Activated naive CD8-positive, alpha-beta T cell treated with anti-CD3 and anti-CD28 coated beads, Interleukin-2, amount 50 U/mL, for 24 hours (primary cell): ENCODE measurements at regions not wholly inside any gene's neighbourhood (a gene's known extent, or its start where the extent isn't known, plus 50 kb on each side); places are given as distances from the start of the nearest gene placed in this dataset.

Experiments used
- ATAC-seq: fragments of 150-1000 bp; cut with Tn5 transposase; one replicate; pipeline ENCODE4 v1.10.0; 2021
- DNase-seq: peaks from one replicate; pipeline ENCODE4 v3.0.0; 2021
- H3K27ac Mint-ChIP-seq: one replicate; pipeline ENCODE4 v1.8.0; 2021; ENCODE audit warnings: mild to moderate bottlenecking, mixed read lengths
- H3K27me3 Mint-ChIP-seq: one replicate; pipeline ENCODE4 v1.8.0; 2021; ENCODE audit warnings: mixed read lengths
- H3K36me3 Mint-ChIP-seq: one replicate; pipeline ENCODE4 v1.8.0; 2021; ENCODE audit warnings: low read depth, mixed read lengths
- H3K4me1 Mint-ChIP-seq: one replicate; pipeline ENCODE4 v1.8.0; 2021; ENCODE audit warnings: mixed read lengths
- H3K4me3 Mint-ChIP-seq: one replicate; pipeline ENCODE4 v1.8.0; 2021; ENCODE audit warnings: mild to moderate bottlenecking, moderate library complexity, mixed read lengths
- H3K9me3 Mint-ChIP-seq: one replicate; pipeline ENCODE4 v1.8.0; 2021; ENCODE audit warnings: mixed read lengths

GRCh38 chr2:188117706-188118105 lies 174.0 kb upstream of the GULP1 start:
- no peak overlapping the region for H3K4me3 Mint-ChIP-seq

GRCh38 chr2:188118431-188118830 lies 173.2 kb upstream of the GULP1 start:
- H3K27me3 Mint-ChIP-seq, result no peaks in the 10 kb centered on the region
- H3K36me3 Mint-ChIP-seq, result peaks cover 1% of the 10 kb centered on the region
- H3K27ac Mint-ChIP-seq, result no peak overlapping the region
- H3K4me1 Mint-ChIP-seq, result no peaks in the 10 kb centered on the region
- H3K4me3 Mint-ChIP-seq, result no peak overlapping the region
- no peak for ATAC-seq
- no peak for DNase-seq
- peaks cover 3% of the 10 kb centered on the region for H3K9me3 Mint-ChIP-seq

More at GRCh38 chr2:188117706-188118105, 174.0 kb upstream of the GULP1 start:
- ATAC-seq, result no peak
- no peaks in the 10 kb centered on the region for H3K4me1 Mint-ChIP-seq
- peaks cover 3% of the 10 kb centered on the region for H3K9me3 Mint-ChIP-seq
- DNase-seq, result no peak
- H3K27ac Mint-ChIP-seq, result no peak overlapping the region
- H3K36me3 Mint-ChIP-seq, result peaks cover 1% of the 10 kb centered on the region
- no peaks in the 10 kb centered on the region for H3K27me3 Mint-ChIP-seq

- ATAC-seq, result no peak
- Mint-ChIP-seq H3K9me3 (peaks cover 3% of the 10 kb centered on the region), H3K4me1 (no peaks in the 10 kb centered on the region), H3K4me3 (no peak overlapping the region), H3K27me3 (no peaks in the 10 kb centered on the region), H3K36me3 (peaks cover 1% of the 10 kb centered on the region), H3K27ac (no peak overlapping the region)
- DNase-seq, result no peak
Measured at GRCh38 chr2:188119112-188119838, 172.4 kb upstream of the GULP1 start.

GRCh38 chr2:188122985-188123384 lies 168.7 kb upstream of the GULP1 start:
- Mint-ChIP-seq H3K9me3 (peaks cover 3% of the 10 kb centered on the region), H3K4me1 (no peaks in the 10 kb centered on the region), H3K27me3 (no peaks in the 10 kb centered on the region), H3K4me3 (no peak overlapping the region), H3K27ac (no peak overlapping the region), H3K36me3 (peaks cover 1% of the 10 kb centered on the region)
- ATAC-seq (no peak), DNase-seq (no peak)

GRCh38 chr2:188129677-188130076 lies 162.0 kb upstream of the GULP1 start:
- Mint-ChIP-seq H3K27me3 (no peaks in the 10 kb centered on the region), H3K27ac (no peak overlapping the region), H3K4me1 (no peaks in the 10 kb centered on the region), H3K4me3 (no peak overlapping the region), H3K36me3 (no peaks in the 10 kb centered on the region), H3K9me3 (peaks cover 5% of the 10 kb centered on the region)
- ATAC-seq, result no peak
- DNase-seq, result no peak

DNA sequence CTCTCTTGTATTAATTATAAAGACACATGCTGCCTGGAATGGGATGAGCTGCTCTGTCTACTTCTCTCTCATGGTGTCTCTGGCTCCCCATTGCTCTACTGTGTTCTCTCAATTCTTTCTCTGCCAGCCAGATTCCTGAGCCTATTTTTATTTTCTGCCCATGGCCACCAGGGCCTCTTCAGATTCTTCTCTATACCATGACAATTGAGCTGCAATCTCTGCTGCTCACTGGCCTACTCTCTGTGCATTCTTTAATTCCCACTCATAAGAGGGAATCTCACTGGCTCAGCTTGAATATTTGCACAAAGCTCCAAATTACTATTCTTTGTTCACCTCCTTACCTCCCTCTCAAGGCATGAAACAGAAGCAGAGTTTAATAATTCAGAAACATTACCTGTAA lies 161.4 kb upstream of the GULP1 start:
- Mint-ChIP-seq H3K9me3 (peaks cover 5% of the 10 kb centered on the region), H3K4me3 (no peak overlapping the region), H3K27ac (no peak overlapping the region), H3K4me1 (no peaks in the 10 kb centered on the region), H3K27me3 (no peaks in the 10 kb centered on the region), H3K36me3 (no peaks in the 10 kb centered on the region)
- ATAC-seq, result no peak
- no peak for DNase-seq

- Mint-ChIP-seq H3K27me3 (no peaks in the 10 kb centered on the region), H3K27ac (no peak overlapping the region), H3K36me3 (no peaks in the 10 kb centered on the region), H3K4me3 (no peak overlapping the region), H3K4me1 (no peaks in the 10 kb centered on the region), H3K9me3 (peaks cover 5% of the 10 kb centered on the region)
- no peak for DNase-seq
- ATAC-seq, result no peak
Measured at GRCh38 chr2:188131281-188131680, 160.4 kb upstream of the GULP1 start.

- Mint-ChIP-seq H3K27ac (no peak overlapping the region), H3K4me1 (no peaks in the 10 kb centered on the region), H3K4me3 (no peak overlapping the region), H3K36me3 (no peaks in the 10 kb centered on the region), H3K9me3 (peaks cover 5% of the 10 kb centered on the region), H3K27me3 (no peaks in the 10 kb centered on the region)
- DNase-seq, result no peak
- ATAC-seq, result no peak
Measured at GRCh38 chr2:188132385-188132784, 159.3 kb upstream of the GULP1 start.

DNA sequence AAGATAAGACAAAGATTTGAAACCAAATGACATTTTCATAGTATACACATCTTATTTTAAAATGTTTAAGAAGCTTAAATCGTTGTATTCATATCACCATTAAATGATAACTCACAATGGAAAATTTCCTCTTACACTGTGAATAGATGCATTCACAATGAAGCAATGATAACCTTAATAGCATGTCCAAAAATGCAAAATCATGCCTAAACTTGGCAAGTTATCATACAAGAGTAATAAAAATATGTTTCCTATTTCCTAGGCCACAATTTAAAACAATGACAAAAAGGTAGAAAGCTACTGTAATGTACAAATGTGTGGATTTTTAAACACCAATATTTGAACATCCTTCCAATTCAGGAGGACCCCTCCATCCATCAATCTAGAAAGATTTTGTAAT lies 157.4 kb upstream of the GULP1 start:
- no peak for DNase-seq
- no peak overlapping the region for H3K4me3 Mint-ChIP-seq
- no peaks in the 10 kb centered on the region for H3K27me3 Mint-ChIP-seq
- no peaks in the 10 kb centered on the region for H3K4me1 Mint-ChIP-seq
- ATAC-seq, result no peak
- H3K36me3 Mint-ChIP-seq, result no peaks in the 10 kb centered on the region
- H3K27ac Mint-ChIP-seq, result no peak overlapping the region
- H3K9me3 Mint-ChIP-seq, result peaks cover 5% of the 10 kb centered on the region

DNA sequence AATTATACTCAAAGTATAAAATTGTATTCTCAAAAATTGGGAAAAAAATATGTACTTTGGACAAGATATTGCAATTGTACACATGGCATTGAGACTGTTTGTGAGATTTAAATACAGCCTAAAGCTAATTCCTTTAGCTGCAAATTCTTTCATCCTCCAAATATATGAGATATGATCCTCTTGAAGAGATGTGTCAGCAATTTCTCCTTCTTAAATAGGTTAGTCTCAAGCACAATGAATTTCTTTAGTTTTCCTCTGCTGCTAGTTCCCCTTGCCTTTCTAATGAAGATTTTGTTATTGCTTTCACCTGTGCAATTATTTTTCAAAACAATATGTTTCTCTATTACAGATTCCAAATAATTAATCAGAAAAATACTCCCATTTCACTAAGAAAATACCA lies 153.4 kb upstream of the GULP1 start:
- H3K4me3 Mint-ChIP-seq, result no peak overlapping the region

DNA sequence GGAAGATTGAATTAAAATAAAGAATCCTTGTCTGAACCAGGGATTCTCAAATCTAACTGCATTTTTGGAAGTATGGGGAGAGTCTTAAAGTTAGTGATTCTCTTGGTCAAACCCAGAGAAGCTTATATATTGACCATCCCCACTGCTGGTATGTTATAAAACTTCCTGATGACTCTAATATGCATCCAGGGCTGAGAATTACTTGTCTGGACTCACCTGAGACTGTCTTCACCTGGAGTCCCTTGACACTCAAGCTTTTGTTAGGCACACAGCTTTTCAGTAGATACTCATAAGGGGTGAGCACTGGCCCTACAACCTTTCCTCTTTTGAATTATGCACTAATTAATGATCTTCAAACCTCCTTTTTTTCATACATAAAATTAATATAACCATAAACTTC lies 149.6 kb upstream of the GULP1 start:
- ATAC-seq (no peak), DNase-seq (no peak)
- peaks cover 5% of the 10 kb centered on the region for H3K9me3 Mint-ChIP-seq
- H3K27me3 Mint-ChIP-seq, result peaks cover 2% of the 10 kb centered on the region
- H3K27ac Mint-ChIP-seq, result no peak overlapping the region
- no peak overlapping the region for H3K4me3 Mint-ChIP-seq
- H3K36me3 Mint-ChIP-seq, result no peaks in the 10 kb centered on the region
- H3K4me1 Mint-ChIP-seq, result no peaks in the 10 kb centered on the region

More for the DNA sequence above, 153.4 kb upstream of the GULP1 start:
- DNase-seq, result no peak
- Mint-ChIP-seq H3K36me3 (no peaks in the 10 kb centered on the region), H3K27me3 (peaks cover 2% of the 10 kb centered on the region), H3K4me1 (no peaks in the 10 kb centered on the region), H3K9me3 (peaks cover 4% of the 10 kb centered on the region), H3K27ac (no peak overlapping the region)
- ATAC-seq, result no peak

DNA sequence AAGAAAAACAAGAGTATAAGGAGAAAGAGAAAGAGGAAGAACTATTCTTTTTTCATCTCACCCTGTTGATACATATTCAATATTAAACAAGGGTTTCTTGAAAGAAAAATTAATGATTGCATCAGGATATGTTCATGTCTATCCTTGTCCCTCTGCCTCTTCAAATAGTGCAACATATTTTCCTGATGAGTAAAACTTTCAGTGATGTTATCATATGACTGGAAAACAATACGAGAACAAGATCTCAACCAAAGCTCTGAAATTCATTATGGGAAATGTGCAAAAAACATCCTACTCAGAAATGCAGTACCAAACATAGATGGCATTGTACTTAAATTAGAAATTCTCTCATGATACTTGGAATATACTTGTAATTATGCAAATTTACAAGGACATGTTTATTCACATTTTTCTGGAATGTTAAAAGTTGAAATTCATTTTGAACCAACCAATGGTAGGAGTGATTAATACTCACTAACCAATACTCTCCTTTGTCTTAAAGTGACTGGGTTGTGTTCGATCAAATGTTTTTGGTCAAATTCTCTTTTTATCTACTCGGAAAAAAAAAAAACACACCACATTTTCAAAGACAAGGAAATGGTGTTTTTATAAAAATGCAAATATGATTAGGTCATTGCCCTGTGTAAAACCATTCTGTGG lies 148.9 kb upstream of the GULP1 start:
- no peak for DNase-seq
- Mint-ChIP-seq H3K4me3 (no peak overlapping the region), H3K4me1 (no peaks in the 10 kb centered on the region), H3K27ac (no peak overlapping the region), H3K27me3 (peaks cover 2% of the 10 kb centered on the region), H3K9me3 (peaks cover 5% of the 10 kb centered on the region), H3K36me3 (no peaks in the 10 kb centered on the region)
- no peak for ATAC-seq

GRCh38 chr2:188145885-188146284 lies 145.8 kb upstream of the GULP1 start:
- H3K9me3 Mint-ChIP-seq, result peaks cover 5% of the 10 kb centered on the region
- H3K4me3 Mint-ChIP-seq, result no peak overlapping the region
- H3K4me1 Mint-ChIP-seq, result no peaks in the 10 kb centered on the region
- H3K27me3 Mint-ChIP-seq, result peaks cover 2% of the 10 kb centered on the region
- DNase-seq (no peak), ATAC-seq (no peak)
- no peaks in the 10 kb centered on the region for H3K36me3 Mint-ChIP-seq
- no peak overlapping the region for H3K27ac Mint-ChIP-seq

DNA sequence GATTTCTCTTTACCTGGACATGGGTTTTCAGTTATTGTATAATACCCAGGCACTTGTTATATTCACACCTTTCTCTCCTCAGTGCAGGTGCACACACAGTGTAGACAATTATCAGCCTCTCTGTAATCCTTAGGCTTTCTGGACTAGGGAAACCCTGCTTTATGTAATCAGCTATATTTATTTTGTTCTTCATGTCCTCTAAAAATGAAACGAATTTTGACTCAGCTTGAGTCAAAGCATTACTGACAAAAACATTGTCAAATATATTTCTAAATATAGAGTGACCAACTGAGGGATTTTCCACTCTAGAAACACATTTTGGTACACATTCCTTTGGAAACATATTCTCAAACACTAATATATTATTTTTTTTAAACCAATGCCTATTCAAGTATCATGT lies 144.8 kb upstream of the GULP1 start:
- ATAC-seq, result no peak
- no peaks in the 10 kb centered on the region for H3K36me3 Mint-ChIP-seq
- no peak overlapping the region for H3K4me3 Mint-ChIP-seq
- no peak overlapping the region for H3K27ac Mint-ChIP-seq
- peaks cover 5% of the 10 kb centered on the region for H3K9me3 Mint-ChIP-seq
- no peaks in the 10 kb centered on the region for H3K4me1 Mint-ChIP-seq
- no peak for DNase-seq
- peaks cover 2% of the 10 kb centered on the region for H3K27me3 Mint-ChIP-seq

- DNase-seq, result no peak
- no peak for ATAC-seq
- H3K36me3 Mint-ChIP-seq, result no peaks in the 10 kb centered on the region
- no peak overlapping the region for H3K4me3 Mint-ChIP-seq
- no peaks in the 10 kb centered on the region for H3K9me3 Mint-ChIP-seq
- H3K4me1 Mint-ChIP-seq, result no peaks in the 10 kb centered on the region
- no peaks in the 10 kb centered on the region for H3K27me3 Mint-ChIP-seq
- H3K27ac Mint-ChIP-seq, result no peak overlapping the region
Measured at GRCh38 chr2:188151670-188152069, 140.0 kb upstream of the GULP1 start.
